Erythroblast (primary cell): ENCODE measurements at regions not wholly inside any gene's neighbourhood (a gene's known extent, or its start where the extent isn't known, plus 50 kb on each side); places are given as distances from the start of the nearest gene placed in this dataset.

Source experiments
- DNase-seq, 2 experiments: peaks; one replicate each; lab custom pipeline; 2025; lab: John Stamatoyannopoulos, UW
- GATA1 ChIP-seq: IDR thresholded peaks from 2 replicates; pipeline ENCODE4 v1.6.1; 2011; ENCODE audit warnings: low read depth, mild to moderate bottlenecking, control low read depth, low read length, moderate library complexity
- POLR2A ChIP-seq: IDR thresholded peaks from 2 replicates; pipeline ENCODE4 v1.6.1; 2011; ENCODE audit warnings: mild to moderate bottlenecking, low read length

GRCh38 chr22:26892166-26893041 lies 235.0 kb downstream of the MIAT start:
- no peak for TF ChIP-seq GATA1
- no peak for TF ChIP-seq POLR2A
- no peak for DNase-seq

GRCh38 chr22:26893173-26894110 lies 236.1 kb downstream of the MIAT start:
- no peak for DNase-seq
- TF ChIP-seq GATA1 (no peak), POLR2A (no peak)

- TF ChIP-seq GATA1, result no peak
- no peak for TF ChIP-seq POLR2A
- no peak for DNase-seq
Measured at GRCh38 chr22:26894362-26894761, 237.0 kb downstream of the MIAT start.

- no peak for TF ChIP-seq POLR2A
- TF ChIP-seq GATA1, result no peak
- no peak for DNase-seq
Measured at GRCh38 chr22:26894766-26895485, 237.5 kb downstream of the MIAT start.

GRCh38 chr22:26897384-26897783 lies 240.0 kb downstream of the MIAT start:
- TF ChIP-seq POLR2A, result no peak
- no peak for DNase-seq

GRCh38 chr22:26898946-26899605 lies 241.7 kb downstream of the MIAT start:
- TF ChIP-seq POLR2A (no peak), GATA1 (no peak)
- no peak for DNase-seq

GRCh38 chr22:26900787-26901186 lies 243.4 kb downstream of the MIAT start:
- TF ChIP-seq GATA1 (no peak), POLR2A (no peak)

GRCh38 chr22:26901198-26901816 lies 243.9 kb downstream of the MIAT start:
- TF ChIP-seq POLR2A (no peak), GATA1 (no peak)

More at GRCh38 chr22:26900787-26901186, 243.4 kb downstream of the MIAT start:
- DNase-seq, result no peak

GRCh38 chr22:26902401-26903029 lies 245.1 kb downstream of the MIAT start:
- DNase-seq, result no peak
- TF ChIP-seq GATA1 (no peak), POLR2A (no peak)

More at GRCh38 chr22:26901198-26901816, 243.9 kb downstream of the MIAT start:
- DNase-seq, result no peak

- no peak for TF ChIP-seq POLR2A
Measured at GRCh38 chr22:26903030-26903856, 245.9 kb downstream of the MIAT start.

GRCh38 chr22:26904483-26904882 lies 247.1 kb downstream of the MIAT start:
- TF ChIP-seq POLR2A (no peak), GATA1 (no peak)
- DNase-seq, result no peak

More at GRCh38 chr22:26903030-26903856, 245.9 kb downstream of the MIAT start:
- DNase-seq, result no peak
